ENCODE measurements at regions not wholly inside any gene's neighbourhood (a gene's known extent, or its start where the extent isn't known, plus 50 kb on each side); places are given as distances from the start of the nearest gene placed in this dataset.

GRCh38 chr11:97656356-97656755 lies 1266.5 kb downstream of the JRKL start:
- TF ChIP-seq CTCF (conservative IDR thresholded peaks at IDR 0.05; ENCODE audit: low read depth, low read length), result no peak
- DNase-seq (ENCODE audit: low read depth), result no peak

GRCh38 chr11:97657852-97658251 lies 1268.0 kb downstream of the JRKL start:
- H3K4me3 ChIP-seq (ENCODE audit: low read depth, low read length), result no peak overlapping the region
- DNase-seq (ENCODE audit: low read depth), result no peak
- TF ChIP-seq CTCF (conservative IDR thresholded peaks at IDR 0.05; ENCODE audit: low read depth, low read length), result no peak

More at GRCh38 chr11:97656356-97656755, 1266.5 kb downstream of the JRKL start:
- H3K4me3 ChIP-seq (ENCODE audit: low read depth, low read length), result no peak overlapping the region

- no peak for DNase-seq (ENCODE audit: low read depth)
- H3K4me3 ChIP-seq (ENCODE audit: low read depth, low read length), result no peak overlapping the region
- no peak for TF ChIP-seq CTCF (conservative IDR thresholded peaks at IDR 0.05; ENCODE audit: low read depth, low read length)
Measured at GRCh38 chr11:97667057-97667456, 1277.2 kb downstream of the JRKL start.

GRCh38 chr11:97683733-97684132 lies 1293.9 kb downstream of the JRKL start:
- TF ChIP-seq CTCF (conservative IDR thresholded peaks at IDR 0.05; ENCODE audit: low read depth, low read length), result peak; percentile 31
- no peak for DNase-seq (ENCODE audit: low read depth)

GRCh38 chr11:97684486-97685439 lies 1295.0 kb downstream of the JRKL start:
- no peak for DNase-seq (ENCODE audit: low read depth)
- H3K4me3 ChIP-seq (ENCODE audit: low read depth, low read length), result no peak overlapping the region
- TF ChIP-seq CTCF (conservative IDR thresholded peaks at IDR 0.05; ENCODE audit: low read depth, low read length), result no peak

More at GRCh38 chr11:97683733-97684132, 1293.9 kb downstream of the JRKL start:
- H3K4me3 ChIP-seq (ENCODE audit: low read depth, low read length), result no peak overlapping the region

- no peak for TF ChIP-seq CTCF (conservative IDR thresholded peaks at IDR 0.05; ENCODE audit: low read depth, low read length)
- no peak overlapping the region for H3K4me3 ChIP-seq (ENCODE audit: low read depth, low read length)
- DNase-seq (ENCODE audit: low read depth), result no peak
Measured at GRCh38 chr11:97685695-97686094, 1295.9 kb downstream of the JRKL start.
